OCI-M2 (cell line): ENCODE measurements at regions not wholly inside any gene's neighbourhood (a gene's known extent, or its start where the extent isn't known, plus 50 kb on each side); places are given as distances from the start of the nearest gene placed in this dataset.

Source experiments
- DNase-seq: peaks from one replicate; lab custom pipeline; 2025; ENCODE audit not compliant: unreplicated experiment; lab: John Stamatoyannopoulos, UW

GRCh38 chr1:163872067-163872466 lies 550.3 kb downstream of the NUF2 start:
- no peak for DNase-seq

DNA sequence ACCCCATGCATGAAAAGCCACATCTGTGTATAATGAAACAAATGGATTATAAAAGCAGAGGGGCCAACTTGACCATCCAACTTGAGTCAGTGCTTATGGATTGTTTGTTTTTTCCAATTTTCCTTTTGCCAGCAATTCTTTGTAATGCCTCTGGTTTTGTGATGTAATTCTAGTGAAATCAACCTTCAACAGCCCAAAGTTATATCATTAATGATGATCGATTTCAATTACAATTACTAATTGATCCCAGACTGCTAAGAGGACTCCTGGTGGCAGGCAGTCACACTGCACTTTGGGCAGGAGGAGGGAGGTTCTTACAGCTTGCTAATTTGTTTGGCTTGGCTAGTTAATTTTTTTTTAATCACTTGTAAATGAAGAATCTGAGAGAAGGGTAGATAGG lies 552.3 kb downstream of the NUF2 start:
- DNase-seq = no peak

- DNase-seq = no peak
These were observed 553.6 kb downstream of the NUF2 start for GRCh38 chr1:163875200-163875926.

DNA sequence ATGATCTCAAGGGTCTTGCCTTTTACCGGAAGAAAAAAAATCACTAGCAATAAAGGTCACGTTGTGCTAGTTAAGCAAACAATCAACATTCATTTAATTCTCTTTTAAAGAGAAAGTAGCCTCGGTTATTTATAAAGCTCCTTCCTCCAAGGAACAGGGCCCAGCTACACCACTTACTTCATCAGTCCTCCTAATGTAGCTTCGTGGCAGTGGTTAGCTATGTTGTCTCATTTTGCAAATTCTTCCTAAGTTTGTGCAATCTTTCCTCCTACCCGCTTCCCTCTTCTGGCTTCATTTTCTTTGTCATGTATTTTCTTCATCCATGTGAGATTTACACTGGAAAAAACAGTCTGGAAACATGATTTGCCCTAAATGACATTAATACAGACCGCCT lies 554.2 kb downstream of the NUF2 start:
- DNase-seq = no peak

DNA sequence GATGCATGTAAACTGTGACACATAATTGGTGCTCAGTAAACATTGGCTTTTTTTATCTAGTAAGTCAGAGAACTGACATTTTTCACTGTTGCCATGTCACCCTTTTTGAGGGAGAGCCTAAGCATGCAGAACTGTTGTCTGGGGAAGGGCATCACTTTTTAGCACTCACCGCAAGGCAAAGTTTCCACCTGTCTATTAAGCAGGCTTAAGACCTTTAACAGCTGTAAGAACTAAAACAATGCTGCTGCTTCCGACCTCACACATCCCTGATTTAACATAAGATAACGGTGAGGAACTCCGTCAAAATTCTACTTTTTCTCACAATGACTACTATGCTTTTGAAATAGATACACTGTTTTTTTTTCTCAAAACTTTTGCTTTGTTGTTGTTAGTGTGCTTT lies 554.8 kb downstream of the NUF2 start:
- DNase-seq = no peak

GRCh38 chr1:163877016-163877415 lies 555.3 kb downstream of the NUF2 start:
- no peak for DNase-seq

DNA sequence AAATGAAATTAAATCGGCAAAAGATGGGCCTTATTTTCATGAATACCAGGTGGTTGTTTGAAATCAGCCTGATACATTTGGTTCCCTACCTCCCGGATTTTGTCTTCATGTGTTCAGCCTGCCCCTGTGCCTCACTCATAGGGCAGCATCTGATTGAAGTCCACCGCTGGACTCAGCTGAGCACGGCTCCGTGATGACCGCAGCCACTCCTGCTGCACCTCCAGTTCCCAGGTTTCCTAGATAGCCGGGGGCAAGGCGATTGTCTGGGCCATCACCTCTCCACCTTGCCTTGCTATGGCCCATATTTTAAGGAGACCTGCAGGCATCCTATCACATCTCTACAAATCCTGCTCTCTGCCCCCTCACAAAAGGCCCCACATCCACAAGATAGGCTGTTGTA lies 563.8 kb downstream of the NUF2 start:
- no peak for DNase-seq

GRCh38 chr1:163896001-163896400 lies 574.2 kb downstream of the NUF2 start:
- DNase-seq = no peak

DNA sequence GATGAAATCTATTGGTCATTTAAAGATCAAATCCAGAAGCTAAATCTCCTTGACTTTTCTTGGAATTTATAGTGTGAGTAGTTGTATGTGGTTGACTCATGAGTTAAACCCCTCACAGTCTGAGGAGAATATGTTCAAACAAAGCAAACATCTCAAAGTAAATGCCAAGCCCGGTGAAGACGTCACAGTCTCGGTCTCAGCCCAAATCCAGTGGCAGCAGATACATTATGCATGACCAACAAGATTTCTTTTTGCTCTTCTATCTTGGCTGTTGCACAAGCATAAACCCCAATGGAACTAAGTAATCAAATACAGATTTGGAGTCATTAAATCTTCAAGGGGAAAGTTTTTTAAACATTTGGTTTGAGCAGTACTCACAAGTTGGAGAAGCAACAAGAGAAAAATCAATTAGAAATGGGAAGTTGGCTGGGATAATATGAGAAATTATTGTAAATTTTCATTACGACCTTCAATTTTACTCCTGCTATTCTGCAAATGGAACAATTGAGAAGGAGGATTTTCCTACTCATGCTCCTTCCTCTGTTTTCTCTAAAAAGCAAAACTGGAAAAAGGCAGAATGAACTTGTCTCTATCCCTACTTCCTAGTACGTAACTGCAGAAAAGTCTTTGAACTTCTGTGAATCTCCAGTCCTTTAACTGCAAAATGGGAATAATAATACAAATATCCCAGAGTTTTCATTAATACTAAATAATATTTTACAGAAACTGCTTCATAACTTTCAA lies 575.8 kb downstream of the NUF2 start:
- DNase-seq = no peak

GRCh38 chr1:163906283-163906682 lies 584.5 kb downstream of the NUF2 start:
- no peak for DNase-seq

DNA sequence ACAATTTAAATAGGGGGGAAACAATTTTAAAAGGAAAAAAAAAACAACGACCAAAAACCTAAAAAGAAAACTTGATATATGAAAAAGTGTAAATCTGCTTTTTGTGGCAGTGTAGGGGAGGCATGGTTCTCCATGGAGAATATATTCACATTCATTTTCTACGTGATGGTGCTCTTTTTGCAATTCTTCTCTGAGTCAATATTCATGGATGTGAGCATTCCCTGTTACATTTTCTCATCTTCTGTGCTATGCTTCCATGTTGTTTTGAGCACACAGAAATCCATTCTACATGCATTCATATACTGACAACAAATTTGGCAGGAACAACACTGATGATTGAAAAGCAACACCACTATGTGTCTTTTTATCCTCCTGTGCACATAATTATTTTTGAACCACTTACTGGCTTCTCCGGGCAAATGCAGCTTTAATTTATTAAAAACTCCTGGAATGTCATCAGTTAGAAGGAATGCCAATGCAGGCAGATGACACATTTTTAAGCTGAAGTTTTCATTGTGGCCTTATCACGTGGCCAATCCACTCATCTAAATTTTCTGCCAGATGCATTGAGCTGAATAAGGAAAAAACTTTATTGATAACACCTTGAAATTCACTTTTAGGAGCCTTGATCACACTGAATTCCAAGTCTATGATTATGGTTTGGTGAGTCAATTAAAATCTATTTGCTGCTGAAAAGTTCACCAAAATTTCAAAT lies 590.6 kb downstream of the NUF2 start:
- DNase-seq = no peak

GRCh38 chr1:163914785-163915413 lies 593.1 kb downstream of the NUF2 start:
- DNase-seq = no peak

DNA sequence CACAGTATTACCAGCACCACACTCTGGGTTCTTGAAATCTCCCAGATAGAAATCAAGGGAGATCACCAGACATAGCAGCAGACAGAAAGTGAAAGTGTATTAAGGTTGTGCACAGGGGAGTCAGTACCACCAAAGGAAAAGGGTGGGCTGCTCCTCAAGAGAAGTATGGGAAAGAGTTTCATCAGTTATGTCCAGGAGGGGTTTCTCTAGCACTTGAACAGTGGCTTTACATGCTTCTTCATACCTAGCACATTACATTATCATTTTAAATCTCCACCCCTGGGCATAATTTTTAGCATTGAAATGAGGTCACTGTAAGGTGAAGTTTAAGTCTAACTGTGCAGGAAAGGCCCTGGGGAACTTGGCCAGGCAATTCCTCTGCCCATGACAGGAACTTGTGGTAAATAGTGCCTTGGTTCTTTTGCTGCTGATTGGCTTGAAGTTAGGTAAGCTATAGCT lies 601.0 kb downstream of the NUF2 start:
- no peak for DNase-seq

DNA sequence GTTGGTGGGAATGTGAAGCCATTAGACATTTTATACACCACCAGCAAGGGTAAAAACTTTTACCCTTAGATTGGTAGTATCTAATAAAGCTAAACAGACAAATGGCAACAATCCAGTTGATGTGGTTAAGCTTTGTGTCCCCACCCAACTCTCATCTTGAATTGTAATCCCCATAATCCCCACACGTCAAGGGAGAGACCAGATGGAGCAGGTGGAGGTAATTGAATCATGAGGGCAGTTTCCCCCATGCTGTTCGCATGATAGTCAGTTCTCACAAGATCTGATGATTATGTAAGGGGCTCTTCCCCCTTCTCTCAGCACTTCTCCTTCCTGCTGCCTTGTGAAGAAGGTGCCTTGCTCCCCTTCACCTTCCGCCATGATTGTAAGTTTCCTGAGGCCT lies 602.3 kb downstream of the NUF2 start:
- no peak for DNase-seq

DNA sequence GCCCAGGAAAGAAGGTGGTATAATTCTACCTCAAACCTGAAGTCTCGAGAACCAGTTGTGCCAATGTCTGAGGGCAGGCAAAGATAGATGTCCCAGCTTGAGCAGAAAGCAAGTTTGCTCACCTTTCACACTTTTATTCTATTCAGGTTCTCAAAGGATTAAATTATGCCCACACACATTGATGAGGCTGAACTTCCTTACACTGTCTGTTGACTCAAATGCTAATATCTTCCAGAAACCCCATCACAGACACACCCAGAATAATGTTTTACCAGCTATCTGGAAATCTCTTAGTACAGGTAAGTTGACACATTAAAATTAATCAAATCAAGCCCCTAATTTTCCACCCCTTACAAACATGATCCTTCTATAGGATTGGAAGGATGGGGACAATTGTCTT lies 605.7 kb downstream of the NUF2 start:
- no peak for DNase-seq

DNA sequence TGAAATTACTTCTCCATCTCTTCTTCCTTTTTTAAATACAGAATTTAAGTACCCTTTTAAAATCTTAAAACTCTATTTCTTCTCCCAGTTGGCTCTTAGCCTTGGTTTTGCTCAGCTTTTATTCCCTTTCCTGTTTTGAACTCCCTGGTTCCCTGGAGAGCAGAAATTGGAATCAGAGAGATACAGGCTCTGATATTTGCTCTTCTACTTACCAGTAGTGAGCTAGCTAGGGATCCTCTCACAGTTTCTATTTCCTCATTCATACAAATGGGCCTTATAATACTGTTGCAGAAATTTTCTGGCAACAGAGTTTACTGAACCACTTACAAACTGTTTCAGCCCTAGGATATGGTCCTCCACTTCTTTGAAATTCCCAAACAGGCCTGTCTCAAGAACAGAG lies 606.3 kb downstream of the NUF2 start:
- DNase-seq = no peak

DNA sequence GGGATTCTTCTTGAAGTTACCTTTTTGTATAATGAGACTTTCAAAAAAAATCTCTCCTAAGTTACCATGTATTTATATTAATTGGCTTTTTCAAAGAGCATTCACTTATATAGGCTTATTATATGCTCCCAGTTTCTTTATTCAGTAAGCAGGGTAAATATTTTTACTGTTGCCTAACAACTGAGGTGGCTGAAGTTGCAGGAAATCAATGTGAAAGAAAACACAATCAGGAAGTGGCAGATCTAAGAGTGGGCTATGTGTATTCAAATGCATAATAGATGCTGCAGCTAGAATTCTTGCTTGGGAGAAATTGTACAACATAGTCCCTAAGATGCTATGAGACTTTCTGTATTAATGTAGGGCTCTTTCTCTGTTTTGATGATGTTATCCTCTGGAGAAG lies 606.9 kb downstream of the NUF2 start:
- no peak for DNase-seq

DNA sequence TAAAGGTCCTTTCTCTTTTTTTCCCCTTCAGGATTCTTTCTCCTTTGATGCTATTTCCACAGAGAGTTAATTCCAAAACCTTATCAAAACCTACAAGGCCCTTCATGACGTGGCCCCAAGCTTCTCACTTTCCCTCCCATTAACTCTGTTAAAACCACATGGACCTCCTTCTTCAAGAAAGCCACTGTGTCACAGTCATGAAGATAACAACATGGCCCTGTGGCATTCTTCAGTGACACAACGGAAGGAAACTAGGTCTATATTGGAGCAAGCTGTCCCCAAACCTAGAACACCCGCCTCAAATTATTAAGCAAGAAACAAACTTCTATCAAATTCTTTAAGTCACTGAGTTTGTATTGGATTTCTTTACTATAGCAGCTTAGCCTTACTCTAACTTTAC lies 611.1 kb downstream of the NUF2 start:
- DNase-seq = no peak

DNA sequence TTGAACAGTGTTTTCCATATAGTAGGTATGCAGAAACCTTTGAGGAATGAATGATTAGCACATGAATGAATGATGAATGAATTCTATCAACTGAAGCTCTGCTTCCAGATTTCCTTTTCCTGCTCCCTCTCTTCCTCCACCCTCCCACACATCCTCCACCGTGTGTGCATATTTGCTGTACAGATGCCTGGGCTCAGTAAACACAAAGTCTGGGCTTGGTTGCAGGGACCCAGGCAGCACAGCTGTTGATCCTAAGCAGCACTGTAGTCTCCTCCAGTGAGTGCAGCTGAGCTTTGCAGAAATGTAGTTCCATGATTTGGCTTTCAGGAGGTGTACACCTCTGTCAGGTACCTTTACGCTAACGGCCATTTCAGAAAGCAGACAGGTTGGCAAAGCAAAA lies 611.7 kb downstream of the NUF2 start:
- no peak for DNase-seq

DNA sequence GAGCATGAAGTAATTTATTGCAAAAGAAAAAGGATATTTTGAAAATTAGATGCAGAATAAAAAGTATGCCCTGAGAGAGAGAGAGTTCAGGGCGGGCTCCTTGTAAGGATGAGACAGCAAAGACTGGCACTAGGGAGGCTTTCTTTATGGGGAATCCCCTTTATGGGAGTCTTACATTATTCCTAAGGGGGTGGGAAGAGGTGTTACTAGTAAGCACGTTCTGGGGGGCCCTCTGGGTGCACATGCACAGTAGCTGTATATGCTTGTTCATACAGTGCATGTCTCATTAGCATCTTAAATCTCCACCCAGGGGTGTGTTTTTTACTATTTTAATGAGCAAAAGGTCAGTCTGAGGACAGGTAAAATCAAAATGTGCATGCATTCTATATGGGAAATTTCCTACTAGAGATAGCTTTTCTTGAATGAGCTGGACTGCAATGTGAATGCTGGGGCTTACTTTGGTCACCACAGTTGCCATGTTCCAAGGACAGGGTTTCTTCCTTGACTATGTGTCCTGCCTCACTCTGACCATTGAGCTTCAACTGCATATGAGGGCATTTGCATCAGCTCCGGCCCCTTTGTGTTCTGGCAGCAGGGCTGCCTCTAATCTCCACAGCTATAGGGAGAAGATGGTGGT lies 614.1 kb downstream of the NUF2 start:
- DNase-seq = no peak

DNA sequence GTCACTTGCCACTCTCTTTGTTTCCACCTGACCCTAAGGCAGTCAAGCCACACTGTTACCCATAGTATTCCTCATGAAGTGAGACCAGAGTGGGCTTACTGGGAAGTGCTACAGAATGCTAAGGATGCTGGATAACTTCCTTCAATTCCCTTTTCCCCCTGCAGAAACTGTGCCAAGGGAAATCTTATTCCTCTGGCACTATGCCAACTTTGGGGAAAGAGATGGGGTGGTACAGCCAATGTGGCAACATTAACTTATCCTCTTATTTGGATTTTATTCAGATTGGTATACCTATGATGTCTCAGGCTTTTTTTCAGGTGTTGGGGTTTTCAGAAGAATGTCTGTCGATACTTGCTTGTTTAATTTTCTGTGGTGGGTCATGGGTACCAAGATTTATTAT lies 599.4 kb upstream of the PBX1 start:
- no peak for DNase-seq
